LNCAP (cell line): ENCODE measurements at regions not wholly inside any gene's neighbourhood (a gene's known extent, or its start where the extent isn't known, plus 50 kb on each side); places are given as distances from the start of the nearest gene placed in this dataset.

ENCODE experiments used
- TF ChIP-seq, protein P1 (sequence below): fragments of 450-650 bp; IDR thresholded peaks from 2 replicates; pipeline ENCODE4 v1.5.1; 2017; ENCODE audit warnings: mild to moderate bottlenecking

DNA sequence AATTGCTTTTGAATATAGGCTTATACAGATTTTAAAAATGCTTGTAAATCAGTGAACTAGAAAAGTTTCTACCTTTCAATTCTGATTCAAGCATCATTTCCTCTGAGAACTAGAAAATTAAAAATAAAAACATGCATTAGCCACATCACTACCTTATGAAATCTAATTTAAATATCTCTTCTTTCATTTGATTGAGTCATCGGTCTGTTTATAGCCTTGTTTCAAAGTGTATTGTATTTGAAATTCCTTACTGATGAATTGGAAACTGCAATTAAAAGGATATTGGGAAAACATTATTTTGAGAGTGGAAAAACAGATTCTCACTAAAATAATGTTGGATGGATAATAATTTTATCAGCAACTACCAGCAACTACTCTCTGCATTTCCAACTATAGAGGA lies 717.7 kb upstream of the FAM98A start:
- TF ChIP-seq, protein P1, sequence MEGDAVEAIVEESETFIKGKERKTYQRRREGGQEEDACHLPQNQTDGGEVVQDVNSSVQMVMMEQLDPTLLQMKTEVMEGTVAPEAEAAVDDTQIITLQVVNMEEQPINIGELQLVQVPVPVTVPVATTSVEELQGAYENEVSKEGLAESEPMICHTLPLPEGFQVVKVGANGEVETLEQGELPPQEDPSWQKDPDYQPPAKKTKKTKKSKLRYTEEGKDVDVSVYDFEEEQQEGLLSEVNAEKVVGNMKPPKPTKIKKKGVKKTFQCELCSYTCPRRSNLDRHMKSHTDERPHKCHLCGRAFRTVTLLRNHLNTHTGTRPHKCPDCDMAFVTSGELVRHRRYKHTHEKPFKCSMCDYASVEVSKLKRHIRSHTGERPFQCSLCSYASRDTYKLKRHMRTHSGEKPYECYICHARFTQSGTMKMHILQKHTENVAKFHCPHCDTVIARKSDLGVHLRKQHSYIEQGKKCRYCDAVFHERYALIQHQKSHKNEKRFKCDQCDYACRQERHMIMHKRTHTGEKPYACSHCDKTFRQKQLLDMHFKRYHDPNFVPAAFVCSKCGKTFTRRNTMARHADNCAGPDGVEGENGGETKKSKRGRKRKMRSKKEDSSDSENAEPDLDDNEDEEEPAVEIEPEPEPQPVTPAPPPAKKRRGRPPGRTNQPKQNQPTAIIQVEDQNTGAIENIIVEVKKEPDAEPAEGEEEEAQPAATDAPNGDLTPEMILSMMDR, result no peak

DNA sequence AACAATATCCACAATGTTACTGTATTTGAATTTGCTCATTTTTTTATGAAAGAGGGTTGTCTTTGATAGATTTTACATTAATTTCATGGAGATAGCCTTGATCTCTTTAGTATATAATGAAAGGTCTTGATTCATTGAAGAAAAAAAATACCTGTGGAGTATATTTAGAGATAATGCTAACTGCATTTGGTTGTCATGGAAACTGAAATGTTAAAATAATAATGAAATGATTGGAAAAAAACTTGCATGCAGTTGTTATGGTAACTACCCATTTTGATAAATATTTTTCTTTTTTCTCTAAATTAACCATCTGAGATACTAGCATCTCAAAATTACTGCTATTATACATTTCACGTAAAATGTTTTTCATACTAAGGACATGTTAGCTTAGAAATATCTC lies 712.7 kb upstream of the FAM98A start:
- TF ChIP-seq, protein P1, result no peak

GRCh38 chr2:34308140-34308539 lies 709.0 kb upstream of the FAM98A start:
- TF ChIP-seq, protein P1, result no peak

- TF ChIP-seq, protein P1, result no peak
Observed at GRCh38 chr2:34307636-34308035, 708.5 kb upstream of the FAM98A start.

GRCh38 chr2:34306745-34307144 lies 707.6 kb upstream of the FAM98A start:
- TF ChIP-seq, protein P1, result no peak

GRCh38 chr2:34305587-34305986 lies 706.5 kb upstream of the FAM98A start:
- TF ChIP-seq, protein P1, result no peak

- TF ChIP-seq, protein P1, result no peak
Observed at GRCh38 chr2:34294961-34295360, 695.9 kb upstream of the FAM98A start.

- TF ChIP-seq, protein P1, result no peak
Observed at GRCh38 chr2:34291076-34291475, 692.0 kb upstream of the FAM98A start.
